Endothelial cell of umbilical vein (primary cell): ENCODE measurements at regions not wholly inside any gene's neighbourhood (a gene's known extent, or its start where the extent isn't known, plus 50 kb on each side); places are given as distances from the start of the nearest gene placed in this dataset.
"Not testable (repeated sequence)": the region's sequence is repeated elsewhere in the genome, so short reads cannot be mapped to it uniquely, and the experiment has no call there.

ENCODE experiments used
- EZH2 ChIP-seq: IDR thresholded peaks from 2 replicates; pipeline ENCODE4 v1.6.1; 2012; ENCODE audit warnings: borderline replicate concordance, low read depth, mild to moderate bottlenecking, moderate library complexity, low read length, inconsistent platforms; ENCODE audit not compliant: severe bottlenecking
- FOS ChIP-seq: IDR thresholded peaks from 2 replicates; pipeline ENCODE4 v1.6.1; 2011; ENCODE audit warnings: mild to moderate bottlenecking, low read length, moderate library complexity, borderline replicate concordance; ENCODE audit not compliant: insufficient read depth
- POLR2A ChIP-seq: IDR thresholded peaks from 2 replicates; pipeline ENCODE4 v1.6.1; 2012; ENCODE audit warnings: low read depth, mild to moderate bottlenecking, control low read depth, low read length
- POLR2AphosphoS5 ChIP-seq: IDR thresholded peaks from 2 replicates; pipeline ENCODE4 v1.6.1; 2012; ENCODE audit warnings: low read depth, mild to moderate bottlenecking, control low read depth, low read length, moderate library complexity; ENCODE audit not compliant: insufficient read depth
- TF ChIP-seq, protein P1 (sequence below), 2 donors: IDR thresholded peaks; 1 replicate in 1 of 2; 2 replicates in 1 of 2; pipeline ENCODE4 v1.5.1; 2011; ENCODE audit warnings: low read length in 2 of 2, mild to moderate bottlenecking in 2 of 2, moderate library complexity in 2 of 2, control low read depth in 1 of 2, inconsistent platforms in 1 of 2, low read depth in 1 of 2; ENCODE audit not compliant: insufficient read depth in 1 of 2; ENCODE audit errors: extremely low read depth in 1 of 2
- TF ChIP-seq, protein P2 (sequence below): IDR thresholded peaks from 2 replicates; pipeline ENCODE4 v1.6.1; 2011; ENCODE audit not compliant: insufficient read depth, insufficient read length

DNA sequence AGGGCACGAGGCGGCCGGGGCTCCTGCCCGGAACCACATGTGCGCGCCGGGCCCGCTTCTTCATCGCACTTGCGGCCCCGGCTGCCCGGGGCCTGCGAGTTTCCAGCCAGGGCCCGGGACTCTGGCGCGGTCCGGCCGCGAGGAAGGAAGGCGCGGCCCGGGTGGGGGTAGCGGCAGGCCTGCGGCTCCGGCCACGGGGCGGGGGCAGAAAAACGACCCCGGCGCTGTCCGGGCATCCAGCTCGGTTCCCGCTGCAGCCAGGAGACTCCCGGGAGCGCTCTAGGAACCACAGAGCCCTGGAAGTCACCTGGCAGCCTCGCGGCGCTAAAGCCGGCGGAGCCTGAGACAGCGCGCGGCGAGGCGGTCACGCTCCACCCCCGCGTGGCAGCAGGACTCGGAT, 130.5 kb downstream of the POTEM start:
- TF ChIP-seq, protein P1, sequence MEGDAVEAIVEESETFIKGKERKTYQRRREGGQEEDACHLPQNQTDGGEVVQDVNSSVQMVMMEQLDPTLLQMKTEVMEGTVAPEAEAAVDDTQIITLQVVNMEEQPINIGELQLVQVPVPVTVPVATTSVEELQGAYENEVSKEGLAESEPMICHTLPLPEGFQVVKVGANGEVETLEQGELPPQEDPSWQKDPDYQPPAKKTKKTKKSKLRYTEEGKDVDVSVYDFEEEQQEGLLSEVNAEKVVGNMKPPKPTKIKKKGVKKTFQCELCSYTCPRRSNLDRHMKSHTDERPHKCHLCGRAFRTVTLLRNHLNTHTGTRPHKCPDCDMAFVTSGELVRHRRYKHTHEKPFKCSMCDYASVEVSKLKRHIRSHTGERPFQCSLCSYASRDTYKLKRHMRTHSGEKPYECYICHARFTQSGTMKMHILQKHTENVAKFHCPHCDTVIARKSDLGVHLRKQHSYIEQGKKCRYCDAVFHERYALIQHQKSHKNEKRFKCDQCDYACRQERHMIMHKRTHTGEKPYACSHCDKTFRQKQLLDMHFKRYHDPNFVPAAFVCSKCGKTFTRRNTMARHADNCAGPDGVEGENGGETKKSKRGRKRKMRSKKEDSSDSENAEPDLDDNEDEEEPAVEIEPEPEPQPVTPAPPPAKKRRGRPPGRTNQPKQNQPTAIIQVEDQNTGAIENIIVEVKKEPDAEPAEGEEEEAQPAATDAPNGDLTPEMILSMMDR (IDR thresholded peaks at IDR 0.05; ENCODE audit: extremely low read depth in 1 of 2, insufficient read depth in 1 of 2, low read depth in 1 of 2, low read length in 2 of 2) = not testable (repeated sequence)
- not testable (repeated sequence) for TF ChIP-seq POLR2A, FOS, EZH2, POLR2AphosphoS5
- TF ChIP-seq, protein P2, sequence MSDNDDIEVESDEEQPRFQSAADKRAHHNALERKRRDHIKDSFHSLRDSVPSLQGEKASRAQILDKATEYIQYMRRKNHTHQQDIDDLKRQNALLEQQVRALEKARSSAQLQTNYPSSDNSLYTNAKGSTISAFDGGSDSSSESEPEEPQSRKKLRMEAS = not testable (repeated sequence)
